SK-N-SH treated with all-trans-retinoic acid at 6 μM for 48 hours (cell line): ENCODE measurements at regions not wholly inside any gene's neighbourhood (a gene's known extent, or its start where the extent isn't known, plus 50 kb on each side); places are given as distances from the start of the nearest gene placed in this dataset.
A peak's percentile ranks its signal among the peaks of the same experiment; 100 is the strongest.

Experiments used
- ATAC-seq: fragments of 200-7000 bp; cut with Tn5 transposase; 3 replicates; pipeline ENCODE4 v1.9.1; 2020; ENCODE audit warnings: mild to moderate bottlenecking, moderate library complexity
- BACH2 ChIP-seq: fragments of 250-450 bp; sonication (Bioruptor Pico); IDR thresholded peaks from 2 replicates; pipeline ENCODE4 v1.9.0; 2021; ENCODE audit warnings: mild to moderate bottlenecking, borderline replicate concordance
- CSDC2 ChIP-seq: fragments of 250-450 bp; sonication (Bioruptor Pico); IDR thresholded peaks from 2 replicates; pipeline ENCODE4 v1.5.0; 2020; ENCODE audit warnings: mild to moderate bottlenecking, moderate library complexity
- CSRNP3 ChIP-seq: fragments of 250-450 bp; sonication (Bioruptor Pico); IDR thresholded peaks from 2 replicates; pipeline ENCODE4 v1.5.1; 2021; ENCODE audit warnings: mild to moderate bottlenecking, moderate library complexity
- GLIS3 ChIP-seq: fragments of 250-450 bp; sonication (Bioruptor Pico); IDR thresholded peaks from 2 replicates; pipeline ENCODE4 v1.5.0; 2020; ENCODE audit warnings: mild to moderate bottlenecking, moderate library complexity
- OSR1 ChIP-seq: fragments of 250-450 bp; sonication (Bioruptor Pico); IDR thresholded peaks from 2 replicates; pipeline ENCODE4 v1.8.0; 2022; ENCODE audit warnings: moderate library complexity, mild to moderate bottlenecking, inconsistent platforms
- PATZ1 ChIP-seq: fragments of 250-450 bp; sonication (Bioruptor Pico); IDR thresholded peaks from 2 replicates; pipeline ENCODE4 v1.8.0; 2020; ENCODE audit warnings: mild to moderate bottlenecking, moderate library complexity, borderline replicate concordance
- PPARA ChIP-seq: fragments of 250-450 bp; sonication (Bioruptor Pico); IDR thresholded peaks from 2 replicates; pipeline ENCODE4 v1.5.0; 2020; ENCODE audit warnings: mild to moderate bottlenecking, borderline replicate concordance
- RARB ChIP-seq: fragments of 250-450 bp; sonication (Bioruptor Pico); IDR thresholded peaks from 2 replicates; pipeline ENCODE4 v1.8.0; 2021; ENCODE audit warnings: mild to moderate bottlenecking, moderate library complexity
- SNAI2 ChIP-seq: fragments of 250-450 bp; sonication (Bioruptor Pico); IDR thresholded peaks from 2 replicates; pipeline ENCODE4 v1.5.0; 2020; ENCODE audit warnings: mild to moderate bottlenecking, moderate library complexity
- TCF4 ChIP-seq: fragments of 250-450 bp; sonication (Bioruptor Pico); IDR thresholded peaks from 2 replicates; pipeline ENCODE4 v1.8.0; 2021; ENCODE audit warnings: mild to moderate bottlenecking, moderate library complexity, borderline replicate concordance
- TOX ChIP-seq: fragments of 250-450 bp; sonication (Bioruptor Pico); IDR thresholded peaks from 2 replicates; pipeline ENCODE4 v1.8.0; 2021; ENCODE audit warnings: mild to moderate bottlenecking, moderate library complexity, borderline replicate concordance
- ZC3H10 ChIP-seq: fragments of 250-450 bp; sonication (Bioruptor Pico); IDR thresholded peaks from 2 replicates; pipeline ENCODE4 v1.5.1; 2021; ENCODE audit warnings: mild to moderate bottlenecking, moderate library complexity
- ZNF70 ChIP-seq: fragments of 450-650 bp; formaldehyde crosslinking; IDR thresholded peaks from 2 replicates; pipeline ENCODE4 v1.5.0; 2020; ENCODE audit warnings: mild to moderate bottlenecking, moderate library complexity
- ZNF8 ChIP-seq: fragments of 450-650 bp; formaldehyde crosslinking; IDR thresholded peaks from 2 replicates; pipeline ENCODE4 v1.5.0; 2020; ENCODE audit warnings: mild to moderate bottlenecking, moderate library complexity
- TF ChIP-seq, protein P1 (sequence below): fragments of 250-450 bp; sonication (Bioruptor Pico); IDR thresholded peaks from 2 replicates; pipeline ENCODE4 v1.8.0; 2021; ENCODE audit warnings: low read depth, mild to moderate bottlenecking, moderate library complexity, borderline replicate concordance
- TF ChIP-seq, protein P2 (sequence below): fragments of 250-450 bp; sonication (Bioruptor Pico); IDR thresholded peaks from 2 replicates; pipeline ENCODE4 v1.5.0; 2020; ENCODE audit warnings: mild to moderate bottlenecking, moderate library complexity
- TF ChIP-seq, protein P3 (sequence below): fragments of 250-450 bp; sonication (Bioruptor Pico); IDR thresholded peaks from 2 replicates; pipeline ENCODE4 v1.5.1; 2020; ENCODE audit warnings: low read depth, mild to moderate bottlenecking, moderate library complexity

DNA sequence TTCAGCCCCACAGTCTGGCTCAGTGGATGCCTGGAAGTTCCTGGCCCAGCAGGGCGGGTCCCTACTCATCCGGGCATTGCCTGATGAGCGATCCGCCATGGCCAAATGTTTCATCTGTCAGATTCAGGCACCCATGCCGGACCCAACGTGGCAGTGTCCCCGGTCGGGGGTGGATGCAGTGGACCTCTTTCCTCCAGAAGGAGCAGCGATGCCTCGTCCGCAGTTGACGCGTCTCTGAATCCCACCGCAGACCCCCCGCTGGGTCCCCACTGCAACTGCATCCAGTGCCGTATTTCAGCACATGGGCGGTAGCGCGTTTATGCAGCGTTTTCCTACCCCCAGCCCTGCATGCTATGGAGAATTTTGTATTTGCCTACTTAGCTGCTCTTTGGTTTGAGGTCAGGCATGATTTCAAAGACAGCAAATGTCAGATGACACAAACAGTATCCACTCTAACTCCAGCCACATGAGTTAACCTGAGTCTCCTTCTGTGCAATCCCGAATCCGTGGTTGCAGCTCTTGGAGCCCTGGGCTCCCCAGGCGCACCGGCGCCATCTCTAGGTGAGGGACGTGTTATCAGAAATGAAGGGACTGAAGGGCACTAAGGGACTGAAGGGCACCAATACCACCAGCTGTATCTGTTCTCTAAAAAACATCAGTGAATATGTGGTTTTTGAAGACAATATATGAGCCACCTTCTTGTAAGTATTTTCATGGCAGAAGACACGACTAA, 72.6 kb upstream of the THBS2 start:
- no peak for TF ChIP-seq ZC3H10 (CRISPR knock-in tag)
- TF ChIP-seq, protein P1, sequence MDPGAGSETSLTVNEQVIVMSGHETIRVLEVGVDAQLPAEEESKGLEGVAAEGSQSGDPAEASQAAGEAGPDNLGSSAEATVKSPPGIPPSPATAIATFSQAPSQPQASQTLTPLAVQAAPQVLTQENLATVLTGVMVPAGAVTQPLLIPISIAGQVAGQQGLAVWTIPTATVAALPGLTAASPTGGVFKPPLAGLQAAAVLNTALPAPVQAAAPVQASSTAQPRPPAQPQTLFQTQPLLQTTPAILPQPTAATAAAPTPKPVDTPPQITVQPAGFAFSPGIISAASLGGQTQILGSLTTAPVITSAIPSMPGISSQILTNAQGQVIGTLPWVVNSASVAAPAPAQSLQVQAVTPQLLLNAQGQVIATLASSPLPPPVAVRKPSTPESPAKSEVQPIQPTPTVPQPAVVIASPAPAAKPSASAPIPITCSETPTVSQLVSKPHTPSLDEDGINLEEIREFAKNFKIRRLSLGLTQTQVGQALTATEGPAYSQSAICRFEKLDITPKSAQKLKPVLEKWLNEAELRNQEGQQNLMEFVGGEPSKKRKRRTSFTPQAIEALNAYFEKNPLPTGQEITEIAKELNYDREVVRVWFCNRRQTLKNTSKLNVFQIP (CRISPR knock-in tag): no peak
- TF ChIP-seq SNAI2 (CRISPR knock-in tag): no peak
- TF ChIP-seq CSRNP3 (CRISPR knock-in tag): no peak
- TF ChIP-seq ZNF70 (CRISPR knock-in tag): no peak
- no peak for TF ChIP-seq GLIS3 (CRISPR knock-in tag)
- TF ChIP-seq, protein P2, sequence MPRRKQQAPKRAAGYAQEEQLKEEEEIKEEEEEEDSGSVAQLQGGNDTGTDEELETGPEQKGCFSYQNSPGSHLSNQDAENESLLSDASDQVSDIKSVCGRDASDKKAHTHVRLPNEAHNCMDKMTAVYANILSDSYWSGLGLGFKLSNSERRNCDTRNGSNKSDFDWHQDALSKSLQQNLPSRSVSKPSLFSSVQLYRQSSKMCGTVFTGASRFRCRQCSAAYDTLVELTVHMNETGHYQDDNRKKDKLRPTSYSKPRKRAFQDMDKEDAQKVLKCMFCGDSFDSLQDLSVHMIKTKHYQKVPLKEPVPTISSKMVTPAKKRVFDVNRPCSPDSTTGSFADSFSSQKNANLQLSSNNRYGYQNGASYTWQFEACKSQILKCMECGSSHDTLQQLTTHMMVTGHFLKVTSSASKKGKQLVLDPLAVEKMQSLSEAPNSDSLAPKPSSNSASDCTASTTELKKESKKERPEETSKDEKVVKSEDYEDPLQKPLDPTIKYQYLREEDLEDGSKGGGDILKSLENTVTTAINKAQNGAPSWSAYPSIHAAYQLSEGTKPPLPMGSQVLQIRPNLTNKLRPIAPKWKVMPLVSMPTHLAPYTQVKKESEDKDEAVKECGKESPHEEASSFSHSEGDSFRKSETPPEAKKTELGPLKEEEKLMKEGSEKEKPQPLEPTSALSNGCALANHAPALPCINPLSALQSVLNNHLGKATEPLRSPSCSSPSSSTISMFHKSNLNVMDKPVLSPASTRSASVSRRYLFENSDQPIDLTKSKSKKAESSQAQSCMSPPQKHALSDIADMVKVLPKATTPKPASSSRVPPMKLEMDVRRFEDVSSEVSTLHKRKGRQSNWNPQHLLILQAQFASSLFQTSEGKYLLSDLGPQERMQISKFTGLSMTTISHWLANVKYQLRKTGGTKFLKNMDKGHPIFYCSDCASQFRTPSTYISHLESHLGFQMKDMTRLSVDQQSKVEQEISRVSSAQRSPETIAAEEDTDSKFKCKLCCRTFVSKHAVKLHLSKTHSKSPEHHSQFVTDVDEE: no peak
- no peak for TF ChIP-seq PPARA (CRISPR knock-in tag)
- no peak for TF ChIP-seq OSR1 (CRISPR knock-in tag)
- no peak for TF ChIP-seq ZNF8 (CRISPR knock-in tag)
- TF ChIP-seq TOX (CRISPR knock-in tag): no peak
- TF ChIP-seq RARB: no peak
- no peak for TF ChIP-seq CSDC2 (CRISPR knock-in tag)
- TF ChIP-seq BACH2 (CRISPR knock-in tag): no peak
- no peak for TF ChIP-seq TCF4
- peak; percentile 88 for ATAC-seq

GRCh38 chr6:169324656-169325459, 71.2 kb upstream of the THBS2 start:
- no peak for TF ChIP-seq OSR1 (CRISPR knock-in tag)
- no peak for ATAC-seq

- TF ChIP-seq OSR1 (CRISPR knock-in tag) (no peak), TOX (CRISPR knock-in tag) (no peak), PATZ1 (no peak)
- TF ChIP-seq, protein P3, sequence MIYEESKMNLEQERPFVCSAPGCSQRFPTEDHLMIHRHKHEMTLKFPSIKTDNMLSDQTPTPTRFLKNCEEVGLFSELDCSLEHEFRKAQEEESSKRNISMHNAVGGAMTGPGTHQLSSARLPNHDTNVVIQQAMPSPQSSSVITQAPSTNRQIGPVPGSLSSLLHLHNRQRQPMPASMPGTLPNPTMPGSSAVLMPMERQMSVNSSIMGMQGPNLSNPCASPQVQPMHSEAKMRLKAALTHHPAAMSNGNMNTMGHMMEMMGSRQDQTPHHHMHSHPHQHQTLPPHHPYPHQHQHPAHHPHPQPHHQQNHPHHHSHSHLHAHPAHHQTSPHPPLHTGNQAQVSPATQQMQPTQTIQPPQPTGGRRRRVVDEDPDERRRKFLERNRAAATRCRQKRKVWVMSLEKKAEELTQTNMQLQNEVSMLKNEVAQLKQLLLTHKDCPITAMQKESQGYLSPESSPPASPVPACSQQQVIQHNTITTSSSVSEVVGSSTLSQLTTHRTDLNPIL (CRISPR knock-in tag): no peak
- TF ChIP-seq, all 23 proteins: peak for 0
- no peak for ATAC-seq
Observed at GRCh38 chr6:169324086-169324485, 70.4 kb upstream of the THBS2 start.

DNA sequence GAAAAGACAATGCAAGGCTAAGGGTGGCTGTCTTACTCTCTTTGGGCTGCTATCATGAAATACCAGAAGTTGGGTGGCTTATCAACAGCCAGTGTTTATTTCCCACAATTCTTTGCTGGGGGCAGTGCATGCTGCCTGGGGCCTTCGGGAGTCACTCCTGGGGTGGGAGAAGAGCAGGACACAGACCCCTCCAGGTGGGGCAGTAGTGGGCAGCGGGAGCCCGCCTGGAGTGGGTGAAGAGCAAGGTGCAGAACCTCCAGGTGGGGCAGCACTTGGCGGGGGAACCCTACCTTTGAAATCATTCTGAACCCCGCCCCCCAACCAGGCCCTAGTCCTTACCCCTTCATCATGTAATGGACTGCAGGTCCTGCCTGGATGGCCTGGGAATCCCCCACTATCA, 69.6 kb upstream of the THBS2 start:
- no peak for ATAC-seq
- TF ChIP-seq PATZ1: no peak
- TF ChIP-seq TCF4: no peak
- no peak for TF ChIP-seq CSDC2 (CRISPR knock-in tag)
